Hepatocyte (in vitro differentiated cells): ENCODE measurements at regions not wholly inside any gene's neighbourhood (a gene's known extent, or its start where the extent isn't known, plus 50 kb on each side); places are given as distances from the start of the nearest gene placed in this dataset.

Experiments
- CTCF ChIP-seq: fragments of 200-600 bp; sonication (generic); IDR thresholded peaks from 2 replicates; pipeline ENCODE4 v1.5.1; 2016; ENCODE audit warnings: antibody characterized with exemption, mild to moderate bottlenecking; ENCODE audit not compliant: poor library complexity
- EZH2 ChIP-seq: fragments of 200-600 bp; sonication (generic); IDR thresholded peaks from 2 replicates; pipeline ENCODE4 v1.6.1; 2016; ENCODE audit warnings: antibody characterized with exemption, mild to moderate bottlenecking, borderline replicate concordance
- EZH2phosphoT487 ChIP-seq: fragments of 200-600 bp; sonication (generic); IDR thresholded peaks from one replicate; pipeline ENCODE4 v1.6.1; 2018; ENCODE audit warnings: antibody characterized with exemption, mild to moderate bottlenecking, low read depth, moderate library complexity; ENCODE audit not compliant: unreplicated experiment, severe bottlenecking

GRCh38 chr7:83807774-83808173 is 158.8 kb upstream of the SEMA3E start:
- no peak for TF ChIP-seq EZH2
- no peak for TF ChIP-seq CTCF
- TF ChIP-seq EZH2phosphoT487, result no peak
